HG03103 (cell line): ENCODE measurements at regions not wholly inside any gene's neighbourhood (a gene's known extent, or its start where the extent isn't known, plus 50 kb on each side); places are given as distances from the start of the nearest gene placed in this dataset.

ENCODE experiments used
- ATAC-seq: cut with Tn5 transposase; IDR thresholded peaks from one replicate; pipeline ENCODE4 v1.9.1; 2021; ENCODE audit warnings: low read depth; ENCODE audit not compliant: unreplicated experiment

DNA sequence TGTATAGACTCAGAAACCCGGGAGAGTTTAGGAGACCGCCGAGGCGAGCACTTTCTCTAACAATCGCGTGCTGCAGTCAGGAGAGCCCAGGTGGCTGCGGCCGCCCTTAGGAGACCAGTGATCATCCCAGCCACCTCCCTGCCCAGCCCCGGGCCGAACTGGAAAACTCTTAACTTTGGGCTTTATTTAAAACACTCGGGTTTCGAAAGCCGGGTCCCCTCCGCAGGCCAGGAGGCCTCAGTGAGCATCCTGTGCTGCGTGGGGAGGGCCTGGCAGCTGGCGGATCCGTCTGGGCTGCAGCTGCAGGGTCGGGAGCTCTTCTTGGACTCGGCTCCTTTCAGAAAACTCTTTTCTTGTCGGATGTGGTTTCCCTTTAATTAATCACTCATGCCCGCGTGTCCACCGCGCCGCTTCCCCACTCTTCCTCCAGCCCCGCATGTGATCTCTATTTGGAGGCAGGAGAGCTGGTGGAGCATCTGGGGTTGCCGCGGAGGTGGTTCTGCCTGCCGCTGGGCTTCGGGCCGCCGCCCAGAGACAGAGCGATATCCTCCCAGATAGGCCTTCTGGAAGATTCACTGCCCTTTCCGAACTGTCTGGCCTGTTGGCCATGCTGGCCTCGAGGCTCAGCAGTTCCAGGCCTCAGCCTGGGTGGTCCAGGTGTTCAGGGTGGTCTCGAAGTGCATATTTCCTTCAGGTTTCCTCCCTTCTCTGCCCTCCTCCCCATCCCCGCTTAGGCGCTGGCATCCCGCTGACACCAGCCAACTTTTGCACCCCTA lies 59.5 kb downstream of the TMEM174 start:
- ATAC-seq, result no peak

DNA sequence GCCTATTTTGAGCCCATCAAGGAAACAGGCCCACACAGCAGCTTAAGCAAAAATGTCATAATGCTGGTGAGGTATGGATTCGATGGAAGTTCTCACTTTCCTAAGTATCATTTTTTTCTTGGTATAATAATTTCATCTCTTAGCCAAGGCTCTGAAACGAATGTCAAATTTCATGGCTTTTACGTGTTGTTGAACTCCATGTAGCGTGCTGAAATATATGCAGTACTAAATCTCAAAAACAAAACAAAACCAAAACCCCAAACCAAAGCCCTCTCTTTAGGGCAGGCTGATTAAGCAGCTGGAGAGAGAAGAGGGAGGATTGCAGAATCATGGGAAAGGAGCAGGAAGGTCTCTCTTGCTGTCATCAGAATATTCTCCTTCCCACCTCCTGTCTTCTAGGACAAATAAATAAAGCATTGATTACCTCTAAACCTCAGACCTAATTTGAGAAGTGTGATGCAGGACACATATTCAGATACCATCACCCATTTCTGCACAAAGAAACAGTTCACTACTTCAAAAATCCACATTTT lies 58.3 kb downstream of the TMEM174 start:
- no peak for ATAC-seq

GRCh38 chr5:73230264-73231245 lies 57.6 kb downstream of the TMEM174 start:
- no peak for ATAC-seq

DNA sequence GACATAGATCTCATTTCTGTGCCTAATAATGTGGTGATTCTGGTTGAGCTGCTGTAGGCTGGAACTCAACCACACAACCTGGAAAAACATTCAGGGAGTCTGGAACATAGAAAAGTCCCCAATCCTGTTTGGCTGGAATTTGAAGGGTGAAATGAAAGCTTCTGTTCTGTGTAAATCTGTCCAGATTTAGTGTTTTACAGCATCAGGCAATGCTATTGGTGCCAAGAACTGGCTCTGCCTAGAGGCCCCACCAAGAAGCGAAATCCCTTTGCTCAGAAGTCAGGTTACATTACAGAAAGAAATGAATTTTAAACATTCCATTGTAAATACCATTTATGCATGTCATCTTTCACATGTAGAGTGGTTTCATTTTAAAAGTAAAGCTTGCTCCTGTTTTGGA lies 56.3 kb downstream of the TMEM174 start:
- ATAC-seq, result no peak

- ATAC-seq, result no peak
Observed at GRCh38 chr5:73228052-73228451, 55.1 kb downstream of the TMEM174 start.
